GM12878 (cell line): ENCODE measurements at regions not wholly inside any gene's neighbourhood (a gene's known extent, or its start where the extent isn't known, plus 50 kb on each side); places are given as distances from the start of the nearest gene placed in this dataset.

ENCODE experiments used
- ASH2L ChIP-seq: fragments of 300-600, 200-600 bp; sonication (generic); IDR thresholded peaks from 2 replicates; pipeline ENCODE4 v1.6.1; 2017; ENCODE audit warnings: low read depth, mild to moderate bottlenecking, borderline replicate concordance
- ATF7 ChIP-seq: fragments of 450-650 bp; IDR thresholded peaks from 2 replicates; pipeline ENCODE4 v1.6.1; 2016; ENCODE audit warnings: low read depth, mild to moderate bottlenecking
- BRCA1 ChIP-seq: IDR thresholded peaks from 2 replicates; pipeline ENCODE4 v1.6.1; 2011; ENCODE audit warnings: low read depth, low read length, improper control_type of control experiment
- CREB1 ChIP-seq: IDR thresholded peaks from 2 replicates; pipeline ENCODE4 v1.6.1; 2012; ENCODE audit warnings: low read depth, mild to moderate bottlenecking, inconsistent platforms
- CTCF ChIP-seq, 3 experiments: IDR thresholded peaks in 2 of 3; conservative IDR thresholded peaks in 1 of 3; 2 replicates each; pipeline ENCODE4 v1.5.1; 2011; ENCODE audit warnings: low read depth in 3 of 3, low read length in 3 of 3, mild to moderate bottlenecking in 3 of 3, control low read depth in 2 of 3, moderate library complexity in 2 of 3, inconsistent platforms in 1 of 3, mixed read lengths in 1 of 3; ENCODE audit not compliant: control insufficient read depth in 2 of 3, insufficient read depth in 1 of 3; ENCODE audit errors: extremely low read depth in 1 of 3
- MXI1 ChIP-seq: fragments of 150-350 bp; IDR thresholded peaks from 2 replicates; pipeline ENCODE4 v1.6.1; 2011; ENCODE audit warnings: low read depth, mild to moderate bottlenecking, inconsistent platforms, low read length, improper control_type of control experiment
- NR2C1 ChIP-seq: fragments of 450-650 bp; IDR thresholded peaks from 2 replicates; pipeline ENCODE4 v1.6.1; 2017; ENCODE audit warnings: antibody characterized with exemption, mild to moderate bottlenecking, moderate library complexity
- SREBF2 ChIP-seq: IDR thresholded peaks from 2 replicates; pipeline ENCODE4 v1.6.1; 2012; ENCODE audit warnings: mild to moderate bottlenecking, low read length
- SUZ12 ChIP-seq: fragments of 200-600 bp; sonication (generic); IDR thresholded peaks from one replicate; pipeline ENCODE4 v1.6.1; 2018; ENCODE audit warnings: antibody characterized with exemption, mild to moderate bottlenecking; ENCODE audit not compliant: unreplicated experiment
- TCF12 ChIP-seq: IDR thresholded peaks from 2 replicates; pipeline ENCODE4 v1.6.1; 2011; ENCODE audit warnings: low read depth, mild to moderate bottlenecking, low read length
- YY1 ChIP-seq: IDR thresholded peaks from 2 replicates; pipeline ENCODE4 v1.6.1; 2011; ENCODE audit warnings: low read depth, mild to moderate bottlenecking, low read length
- TF ChIP-seq, protein P1 (sequence below): IDR thresholded peaks from 2 replicates; pipeline ENCODE4 v1.6.1; 2011; ENCODE audit warnings: low read depth, mild to moderate bottlenecking, low read length, moderate library complexity, borderline replicate concordance; ENCODE audit errors: extremely low read depth

- TF ChIP-seq CTCF (IDR thresholded peaks at IDR 0.05 in 2 of 3, conservative IDR thresholded peaks at IDR 0.05 in 1 of 3; ENCODE audit: control insufficient read depth in 2 of 3, extremely low read depth in 1 of 3, insufficient read depth in 1 of 3, low read depth in 3 of 3, low read length in 3 of 3) (no peak), ASH2L (no peak), ATF7 (no peak), CREB1 (no peak), TCF12 (no peak), SREBF2 (no peak), NR2C1 (no peak), YY1 (no peak), SUZ12 (no peak), MXI1 (no peak), BRCA1 (no peak)
- TF ChIP-seq, protein P1, sequence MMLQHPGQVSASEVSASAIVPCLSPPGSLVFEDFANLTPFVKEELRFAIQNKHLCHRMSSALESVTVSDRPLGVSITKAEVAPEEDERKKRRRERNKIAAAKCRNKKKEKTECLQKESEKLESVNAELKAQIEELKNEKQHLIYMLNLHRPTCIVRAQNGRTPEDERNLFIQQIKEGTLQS = no peak
Observed at GRCh38 chr6:12230523-12230922, 59.6 kb upstream of the EDN1 start.
